SK-N-SH (cell line): ENCODE measurements at regions not wholly inside any gene's neighbourhood (a gene's known extent, or its start where the extent isn't known, plus 50 kb on each side); places are given as distances from the start of the nearest gene placed in this dataset.

ENCODE experiments used
- CTCF ChIP-seq: fragments of 200-600 bp; sonication (generic); IDR thresholded peaks from 2 replicates; pipeline ENCODE4 v1.6.1; 2017; ENCODE audit warnings: antibody characterized with exemption, mild to moderate bottlenecking, moderate library complexity
- POLR2AphosphoS5 ChIP-seq: IDR thresholded peaks from 2 replicates; pipeline ENCODE4 v1.6.1; 2012; ENCODE audit warnings: low read depth, low read length
- RAD21 ChIP-seq: IDR thresholded peaks from 2 replicates; pipeline ENCODE4 v1.6.1; 2012; ENCODE audit warnings: mild to moderate bottlenecking, low read length

- no peak for TF ChIP-seq CTCF
- no peak for TF ChIP-seq RAD21
- no peak for TF ChIP-seq POLR2AphosphoS5
These were observed 200.9 kb upstream of the DTNA start for GRCh38 chr18:34509163-34509562.
